Activated B cell treated with CpG ODN at 0.5 μM for 24 hours (primary cell): ENCODE measurements at regions not wholly inside any gene's neighbourhood (a gene's known extent, or its start where the extent isn't known, plus 50 kb on each side); places are given as distances from the start of the nearest gene placed in this dataset.
"Not testable (repeated sequence)": the region's sequence is repeated elsewhere in the genome, so short reads cannot be mapped to it uniquely, and the experiment has no call there.

Source experiments
- ATAC-seq: fragments of 200-7000 bp; cut with Tn5 transposase; one replicate; pipeline ENCODE4 v1.10.0; 2021; ENCODE audit warnings: low read depth, mild to moderate bottlenecking, moderate library complexity
- CTCF ChIA-PET: fragments of 350-600 bp; sonication (Branson Sonifier 250); formaldehyde crosslinking; loops from one replicate; lab custom pipeline; 2021; ENCODE audit warnings: antibody characterized with exemption; lab: Charles Lee
- POLR2A ChIA-PET: fragments of 350-600 bp; sonication (Branson Sonifier 250); formaldehyde crosslinking; loops from one replicate; lab custom pipeline; 2021; ENCODE audit warnings: antibody characterized with exemption; lab: Charles Lee
- DNase-seq: peaks from one replicate; pipeline ENCODE4 v3.0.0; 2022
- H3K27ac Mint-ChIP-seq: one replicate; pipeline ENCODE4 v1.8.0; 2020; ENCODE audit warnings: mixed read lengths
- H3K27me3 Mint-ChIP-seq: one replicate; pipeline ENCODE4 v1.8.0; 2021; ENCODE audit warnings: mixed read lengths
- H3K36me3 Mint-ChIP-seq: one replicate; pipeline ENCODE4 v1.8.0; 2021; ENCODE audit warnings: low read depth, mixed read lengths
- H3K4me1 Mint-ChIP-seq: one replicate; pipeline ENCODE4 v1.8.0; 2021; ENCODE audit warnings: mixed read lengths
- H3K4me3 Mint-ChIP-seq: one replicate; pipeline ENCODE4 v1.8.0; 2020; ENCODE audit warnings: mild to moderate bottlenecking, mixed read lengths
- H3K9me3 Mint-ChIP-seq: one replicate; pipeline ENCODE4 v1.8.0; 2020; ENCODE audit warnings: mixed read lengths
- intact Hi-C: fragments of 100-400 bp; cut with micrococcal nuclease; formaldehyde crosslinking; loops from one replicate; pipeline ENCODE4 v1.15.1; 2024
- TF ChIP-seq, protein P1 (sequence below): fragments of 200-600 bp; IDR thresholded peaks from one replicate; pipeline ENCODE4 v1.8.0; 2022; ENCODE audit warnings: antibody characterized with exemption, mild to moderate bottlenecking

DNA sequence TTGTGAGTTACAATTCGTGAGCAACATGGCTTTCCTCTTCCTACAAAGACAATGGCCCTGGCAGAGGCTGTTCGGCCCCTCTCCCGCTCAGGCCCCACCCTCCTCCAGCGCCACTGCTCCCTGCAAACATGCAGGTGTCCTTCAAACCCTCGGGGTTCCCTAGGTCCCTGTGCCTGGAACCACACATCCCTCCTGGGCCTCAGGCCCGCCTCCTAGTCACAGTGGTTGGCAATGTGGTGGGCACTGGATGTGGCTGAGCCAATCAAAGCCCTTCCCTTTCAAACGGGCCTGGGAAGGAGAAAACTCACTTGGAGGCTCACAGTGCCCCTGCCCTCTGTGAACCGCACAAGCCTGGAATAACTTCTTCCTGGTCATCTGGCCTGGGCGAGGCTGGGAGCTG is 147.2 kb downstream of the TFAP2C start:
- no peaks in the 10 kb centered on the region for H3K36me3 Mint-ChIP-seq
- DNase-seq (no peak), ATAC-seq (no peak)
- H3K4me1 Mint-ChIP-seq = no peaks in the 10 kb centered on the region
- no peaks in the 10 kb centered on the region for H3K9me3 Mint-ChIP-seq
- H3K27ac Mint-ChIP-seq = no peak overlapping the region
- ChIA-PET POLR2A (no interaction called here), CTCF (no interaction called here)
- intact Hi-C loops = no loop called here
- TF ChIP-seq, protein P1, sequence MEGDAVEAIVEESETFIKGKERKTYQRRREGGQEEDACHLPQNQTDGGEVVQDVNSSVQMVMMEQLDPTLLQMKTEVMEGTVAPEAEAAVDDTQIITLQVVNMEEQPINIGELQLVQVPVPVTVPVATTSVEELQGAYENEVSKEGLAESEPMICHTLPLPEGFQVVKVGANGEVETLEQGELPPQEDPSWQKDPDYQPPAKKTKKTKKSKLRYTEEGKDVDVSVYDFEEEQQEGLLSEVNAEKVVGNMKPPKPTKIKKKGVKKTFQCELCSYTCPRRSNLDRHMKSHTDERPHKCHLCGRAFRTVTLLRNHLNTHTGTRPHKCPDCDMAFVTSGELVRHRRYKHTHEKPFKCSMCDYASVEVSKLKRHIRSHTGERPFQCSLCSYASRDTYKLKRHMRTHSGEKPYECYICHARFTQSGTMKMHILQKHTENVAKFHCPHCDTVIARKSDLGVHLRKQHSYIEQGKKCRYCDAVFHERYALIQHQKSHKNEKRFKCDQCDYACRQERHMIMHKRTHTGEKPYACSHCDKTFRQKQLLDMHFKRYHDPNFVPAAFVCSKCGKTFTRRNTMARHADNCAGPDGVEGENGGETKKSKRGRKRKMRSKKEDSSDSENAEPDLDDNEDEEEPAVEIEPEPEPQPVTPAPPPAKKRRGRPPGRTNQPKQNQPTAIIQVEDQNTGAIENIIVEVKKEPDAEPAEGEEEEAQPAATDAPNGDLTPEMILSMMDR = no peak
- peaks cover 4% of the 10 kb centered on the region for H3K27me3 Mint-ChIP-seq
- H3K4me3 Mint-ChIP-seq = no peak overlapping the region

DNA sequence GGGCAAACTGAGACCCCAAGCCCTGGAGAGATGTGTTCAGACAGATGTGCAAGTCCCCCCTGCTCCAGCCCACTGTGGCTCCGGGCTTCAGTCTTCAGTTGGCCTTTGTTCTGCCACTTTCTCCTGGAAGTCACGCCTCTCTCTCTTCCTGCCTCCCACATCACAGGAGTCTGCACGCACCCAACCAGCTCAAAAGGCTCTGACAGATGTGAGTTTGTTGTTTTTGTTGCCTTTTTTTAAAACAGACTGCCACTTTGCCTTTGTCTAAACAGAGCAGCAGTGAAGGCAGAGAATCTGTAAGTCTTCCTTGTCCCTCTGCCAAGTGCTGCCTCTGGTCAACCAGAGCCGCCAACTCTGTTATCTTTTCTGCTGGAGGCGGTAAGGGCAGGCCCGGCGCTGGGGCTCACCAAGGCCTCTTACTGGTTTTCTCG is 149.7 kb downstream of the TFAP2C start:
- H3K27me3 Mint-ChIP-seq = peaks cover 11% of the 10 kb centered on the region
- TF ChIP-seq, protein P1 = no peak
- ATAC-seq = no peak
- no peak for DNase-seq
- H3K36me3 Mint-ChIP-seq = no peaks in the 10 kb centered on the region
- intact Hi-C loops = no loop called here
- CTCF ChIA-PET = no interaction called here
- H3K27ac Mint-ChIP-seq = no peak overlapping the region
- POLR2A ChIA-PET = no interaction called here
- H3K4me3 Mint-ChIP-seq = no peak overlapping the region
- H3K4me1 Mint-ChIP-seq = no peaks in the 10 kb centered on the region
- no peaks in the 10 kb centered on the region for H3K9me3 Mint-ChIP-seq

DNA sequence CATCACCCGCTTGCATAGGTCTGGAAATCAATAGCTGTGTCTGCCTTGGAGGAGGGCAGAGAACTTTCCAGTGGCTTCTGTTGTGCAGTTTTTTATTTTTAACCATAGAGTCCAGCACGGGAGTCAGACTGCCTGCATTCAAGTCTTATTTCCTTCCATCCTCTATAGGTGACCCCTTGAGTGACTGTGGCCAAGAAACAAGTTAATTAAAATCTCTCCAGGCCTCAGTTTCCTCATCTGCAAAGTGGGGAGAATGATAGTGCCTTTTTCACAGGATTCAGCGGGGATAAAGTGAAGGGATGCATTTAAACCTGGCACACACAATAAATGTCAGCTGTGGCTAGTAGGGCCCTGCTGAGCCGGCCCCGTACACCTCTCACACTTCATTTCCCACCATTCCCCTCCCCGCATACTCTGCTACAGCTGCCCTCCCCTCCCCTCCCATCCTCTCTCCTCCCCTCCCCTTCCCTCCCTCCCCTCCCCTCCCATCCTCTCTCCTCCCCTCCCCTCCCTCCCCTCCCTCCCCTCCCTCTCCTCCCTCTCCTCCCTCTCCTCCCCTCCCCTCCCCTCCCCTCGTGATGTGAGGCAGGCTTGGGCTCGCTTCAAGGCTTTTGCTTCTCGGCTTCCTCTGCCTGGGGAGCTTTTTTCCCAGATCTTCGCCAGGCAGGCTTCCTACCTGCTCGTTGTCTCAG is 150.5 kb downstream of the TFAP2C start:
- ATAC-seq = no peak
- TF ChIP-seq, protein P1 = no peak
- no peaks in the 10 kb centered on the region for H3K9me3 Mint-ChIP-seq
- no peaks in the 10 kb centered on the region for H3K4me1 Mint-ChIP-seq
- POLR2A ChIA-PET = no interaction called here
- no peak overlapping the region for H3K27ac Mint-ChIP-seq
- CTCF ChIA-PET = no interaction called here
- no peak for DNase-seq
- H3K36me3 Mint-ChIP-seq = no peaks in the 10 kb centered on the region
- H3K27me3 Mint-ChIP-seq = peaks cover 11% of the 10 kb centered on the region
- H3K4me3 Mint-ChIP-seq = no peak overlapping the region
- intact Hi-C loops = no loop called here

DNA sequence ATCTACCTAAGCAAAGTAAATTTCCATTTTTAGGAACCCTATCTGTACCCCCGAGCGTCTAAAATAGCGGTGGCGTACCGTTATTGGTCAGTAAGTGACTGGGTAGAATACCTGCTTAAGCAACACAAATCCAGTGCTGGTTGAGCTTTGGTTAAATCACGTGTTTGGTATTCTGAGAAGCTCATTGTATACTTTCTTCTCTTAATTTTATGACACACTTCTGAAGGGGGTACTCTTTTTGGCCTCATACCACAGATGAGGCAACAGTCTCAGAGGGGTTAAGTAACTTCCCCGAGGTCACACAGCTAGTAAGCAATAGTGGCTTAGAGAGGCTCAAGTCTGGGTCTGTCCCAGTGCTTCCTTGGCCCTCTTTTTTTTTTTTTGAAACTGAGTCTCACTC is 151.2 kb downstream of the TFAP2C start:
- no peaks in the 10 kb centered on the region for H3K4me1 Mint-ChIP-seq
- CTCF ChIA-PET = no interaction called here
- DNase-seq = no peak
- no peak overlapping the region for H3K4me3 Mint-ChIP-seq
- H3K36me3 Mint-ChIP-seq = no peaks in the 10 kb centered on the region
- no peak for ATAC-seq
- no peaks in the 10 kb centered on the region for H3K9me3 Mint-ChIP-seq
- POLR2A ChIA-PET = no interaction called here
- H3K27me3 Mint-ChIP-seq = peaks cover 11% of the 10 kb centered on the region
- intact Hi-C loops = no loop called here
- TF ChIP-seq, protein P1 = no peak
- no peak overlapping the region for H3K27ac Mint-ChIP-seq

DNA sequence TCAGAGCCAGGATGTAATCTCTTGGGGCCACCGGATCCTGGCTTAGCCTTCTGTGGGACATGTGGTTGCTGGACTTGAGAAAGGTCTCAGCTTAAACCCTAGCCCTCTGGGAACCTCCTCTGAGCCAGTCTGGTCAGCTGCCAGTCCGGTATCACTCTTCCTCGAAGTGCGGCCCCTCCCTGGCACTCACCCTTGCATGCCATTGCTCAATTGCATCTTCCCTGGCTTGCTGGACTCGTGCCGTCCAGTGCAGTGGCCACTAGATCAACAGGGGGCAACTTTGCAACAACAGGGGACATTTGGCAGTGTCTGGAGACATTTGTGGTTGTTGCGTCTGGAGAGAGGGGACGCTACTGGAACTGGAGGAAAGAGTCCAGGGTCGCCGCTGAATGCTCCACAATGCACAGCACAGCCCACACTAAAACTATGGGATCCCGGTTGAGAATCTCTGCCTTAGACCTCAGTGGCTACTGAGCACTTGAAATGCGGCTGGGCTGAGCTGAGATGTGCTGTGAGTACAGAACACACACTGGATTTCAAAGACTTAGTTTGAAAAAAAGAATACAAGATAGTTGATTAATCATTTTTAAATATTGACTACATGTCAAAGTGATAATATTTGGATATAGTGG is 152.1 kb downstream of the TFAP2C start:
- TF ChIP-seq, protein P1 = no peak
- ChIA-PET POLR2A (no interaction called here), CTCF (no interaction called here)
- no peaks in the 10 kb centered on the region for H3K9me3 Mint-ChIP-seq
- H3K36me3 Mint-ChIP-seq = no peaks in the 10 kb centered on the region
- H3K27me3 Mint-ChIP-seq = peaks cover 11% of the 10 kb centered on the region
- no peak overlapping the region for H3K4me3 Mint-ChIP-seq
- no peak overlapping the region for H3K27ac Mint-ChIP-seq
- ATAC-seq (no peak), DNase-seq (no peak)
- intact Hi-C loops = no loop called here
- H3K4me1 Mint-ChIP-seq = no peaks in the 10 kb centered on the region

DNA sequence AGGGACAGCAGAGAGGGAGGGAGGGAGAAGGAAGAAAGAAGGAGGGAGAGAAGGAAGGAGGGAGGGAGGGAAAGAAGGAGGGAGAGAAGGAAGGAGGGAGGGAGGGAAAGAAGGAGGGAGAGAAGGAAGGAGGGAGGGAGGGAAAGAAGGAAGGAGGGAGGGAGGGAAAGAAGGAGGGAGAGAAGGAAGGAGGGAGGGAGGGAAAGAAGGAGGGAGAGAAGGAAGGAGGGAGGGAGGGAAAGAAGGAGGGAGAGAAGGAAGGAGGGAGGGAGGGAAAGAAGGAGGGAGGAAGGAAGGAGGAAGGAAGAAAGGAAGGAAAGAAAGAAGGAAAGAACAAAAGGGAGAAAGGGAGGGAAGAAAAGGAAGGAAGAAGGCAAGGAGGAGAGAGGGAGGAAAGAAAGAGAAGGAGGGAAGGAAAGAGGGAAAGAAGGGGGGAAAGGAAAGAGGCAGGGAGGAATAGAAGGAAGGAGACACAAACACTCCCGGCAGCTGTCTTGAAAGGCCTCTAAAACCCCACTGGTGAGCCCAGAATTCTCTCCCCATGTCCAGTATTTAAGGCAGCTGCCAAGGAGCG is 153.0 kb downstream of the TFAP2C start:
- intact Hi-C loops, POLR2A ChIA-PET, CTCF ChIA-PET, H3K4me3 Mint-ChIP-seq, H3K4me1 Mint-ChIP-seq, H3K9me3 Mint-ChIP-seq, H3K27ac Mint-ChIP-seq, DNase-seq, H3K36me3 Mint-ChIP-seq, ATAC-seq: not testable (repeated sequence)
- peaks cover 11% of the 10 kb centered on the region for H3K27me3 Mint-ChIP-seq

DNA sequence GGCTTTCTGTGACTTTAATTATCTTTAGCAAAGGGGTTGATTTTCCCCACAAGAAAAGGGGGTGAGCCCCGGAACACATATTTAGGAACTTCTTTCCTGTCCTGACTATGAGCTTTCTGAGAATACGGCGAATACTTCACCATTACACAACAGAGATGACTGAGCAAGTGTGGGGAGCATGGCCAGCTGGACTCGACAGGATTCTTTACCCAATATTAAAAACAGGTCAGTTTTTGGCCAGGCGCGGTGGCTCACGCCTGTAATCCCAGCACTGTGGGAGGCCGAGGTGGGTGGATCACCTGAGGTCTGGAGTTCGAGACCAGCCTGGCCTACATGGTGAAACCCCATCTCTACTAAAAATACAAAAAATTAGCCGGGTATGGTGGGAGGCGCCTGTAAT is 153.7 kb downstream of the TFAP2C start:
- H3K9me3 Mint-ChIP-seq, H3K4me1 Mint-ChIP-seq, H3K36me3 Mint-ChIP-seq, ATAC-seq, DNase-seq, H3K4me3 Mint-ChIP-seq, POLR2A ChIA-PET, intact Hi-C loops, H3K27ac Mint-ChIP-seq, CTCF ChIA-PET: not testable (repeated sequence)
- H3K27me3 Mint-ChIP-seq = peaks cover 11% of the 10 kb centered on the region
